Heart right ventricle (tissue), 16 donors: ENCODE measurements at regions not wholly inside any gene's neighbourhood (a gene's known extent, or its start where the extent isn't known, plus 50 kb on each side); places are given as distances from the start of the nearest gene placed in this dataset.
"Not testable (repeated sequence)": the region's sequence is repeated elsewhere in the genome, so short reads cannot be mapped to it uniquely, and the experiment has no call there.

Experiments used
- ATAC-seq, 8 donors: fragments of 200-7000 bp; cut with Tn5 transposase; one replicate each; pipeline ENCODE4 v1.9.1; 2020; ENCODE audit warnings: mild to moderate bottlenecking in 8 of 8, moderate library complexity in 8 of 8, moderate number of reproducible peaks in 1 of 8
- DNase-seq, 2 donors: peaks; one replicate each; pipeline ENCODE4 v3.0.0-alpha.2; 2020
- H3K27ac ChIP-seq, 10 donors: fragments of 200-600 bp; sonication (generic) in 2 of 10; one replicate each; pipeline versions ENCODE4 v1.5.0 to v1.8.0; 2020 to 2022; ENCODE audit warnings: mild to moderate bottlenecking in 3 of 10
- H3K27me3 ChIP-seq, 7 donors: fragments of 200-600 bp; one replicate each; pipeline ENCODE4 v1.8.0; 2021 to 2022; ENCODE audit warnings: mild to moderate bottlenecking in 2 of 7
- H3K36me3 ChIP-seq, 9 donors: fragments of 200-600 bp; sonication (generic) in 1 of 9; one replicate each; pipeline versions ENCODE4 v1.5.0 to v1.8.0; 2020 to 2022; ENCODE audit warnings: mild to moderate bottlenecking in 2 of 9
- H3K4me1 ChIP-seq, 9 donors: fragments of 200-600 bp; sonication (generic) in 1 of 9; one replicate each; pipeline versions ENCODE4 v1.5.0 to v1.8.0; 2020 to 2022; ENCODE audit warnings: mild to moderate bottlenecking in 4 of 9
- H3K4me3 ChIP-seq, 10 donors: fragments of 200-600 bp; sonication (generic) in 2 of 10; one replicate each; pipeline versions ENCODE4 v1.5.0 to v1.8.0; 2020 to 2022; ENCODE audit warnings: mild to moderate bottlenecking in 7 of 10, moderate library complexity in 2 of 10
- H3K9me3 ChIP-seq, 11 donors: fragments of 200-600 bp in 10 of 11; sonication (generic) in 2 of 11; one replicate each; pipeline versions ENCODE4 v1.5.0 to v1.8.0; 2013 to 2022; ENCODE audit warnings: mild to moderate bottlenecking in 2 of 11, control low read depth in 1 of 11, moderate library complexity in 1 of 11
- CTCF ChIP-seq, 9 donors: fragments of 200-600 bp; sonication (generic) in 2 of 9; IDR thresholded peaks; one replicate each; pipeline versions ENCODE4 v1.5.0 to v1.8.0; 2021 to 2022; ENCODE audit warnings: antibody characterized with exemption in 9 of 9, mild to moderate bottlenecking in 5 of 9, moderate library complexity in 1 of 9
- WGBS, 2 donors: extraction: QIAGEN DNeasy Blood & Tissue Kit; methylation state at CpG; one replicate each; pipeline ENCODE4 v1.1.7; 2013; ENCODE audit warnings: inconsistent platforms in 1 of 2; 5-methylcytosine and 5-hydroxymethylcytosine counted together
- intact Hi-C, 10 donors: fragments of 100-400 bp; cut with DNase I; formaldehyde crosslinking; loops; one replicate each; pipeline versions ENCODE4 v1.11.1 to v1.14.2; 2022
- donor health status: Arrhythmogenic right ventricular cardiomyopathy.
- donor health status: ischemic (EF 13 %, LVEDD 7.1; RV severe dilation, severe dysfunction).
- donor health status: healthy with polysubstance abuse.
- donor health status: DM: no; HTN: yes; CAD: no.
- donor health status: DM: no; HTN: no; CAD: no.
- donor health status: ischemic (EF 25% LVEDD 6.9; RV normal size, moderate dysfunction).
- donor health status: ischemic (EF 25% LVEDD 5.7; RV mildly dilated, moderate dysfunction).
- donor health status: healthy.
- donor health status: DM: yes; HTN: yes; CAD: no.
- donor health status: Ischemic cardiomyopathy.
- donor health status: ischemic (EF 35%, LVEDD 5.7; RV mildly dilated, moderate dysfunction).
- donor health status: nonischemic (EF 11% LVEDD 7.7; RV severe dilation, severe dysfunction).
- donor health status: DM: yes; HTN: yes; CAD: no.
- donor health status: PGD.
- donor health status: ischemic (EF 29% LVEDD 5.4; RV normal size, mild dysfunction).
- donor health status: nonischemic (EF 23%, LVEDD 6.1; RV moderate dilation, normal function).

GRCh38 chr12:68439368-68440045 is 107.3 kb upstream of the MDM1 start:
- H3K9me3 ChIP-seq, result peaks cover 0 to 24% (median 0%) of the 10 kb centered on the region in 11 donors
- no peaks in the 10 kb centered on the region for H3K4me1 ChIP-seq
- no peak overlapping the region for H3K27ac ChIP-seq
- H3K4me3 ChIP-seq, result no peak overlapping the region
- intact Hi-C loops, result no loop called here
- no peaks in the 10 kb centered on the region for H3K36me3 ChIP-seq
- DNase-seq (no peak), ATAC-seq (no peak)
- H3K27me3 ChIP-seq, result no peaks in the 10 kb centered on the region
- 94 to 95% methylated on average over 4 of the region's 4 CpGs for WGBS, 2 donors
- no peak for TF ChIP-seq CTCF (IDR thresholded peaks at IDR 0.05)

- Histone ChIP-seq H3K4me1 (no peaks in the 10 kb centered on the region), H3K27ac (no peak overlapping the region), H3K36me3 (no peaks in the 10 kb centered on the region), H3K27me3 (no peaks in the 10 kb centered on the region), H3K4me3 (no peak overlapping the region), H3K9me3 (peaks cover 0 to 24% (median 0%) of the 10 kb centered on the region in 11 donors)
- DNase-seq (no peak), ATAC-seq (no peak)
- TF ChIP-seq CTCF (IDR thresholded peaks at IDR 0.05), result no peak
- intact Hi-C loops, result no loop called here
- WGBS, 2 donors, result 76 to 80% methylated on average over 5 of the region's 5 CpGs
These were observed 108.0 kb upstream of the MDM1 start for GRCh38 chr12:68440068-68440581.

- Histone ChIP-seq H3K9me3 (peaks cover 0 to 17% (median 0%) of the 10 kb centered on the region in 11 donors), H3K36me3 (no peaks in the 10 kb centered on the region), H3K4me1 (peaks cover 0 to 6% (median 0%) of the 10 kb centered on the region in 9 donors), H3K27ac (no peak overlapping the region), H3K4me3 (no peak overlapping the region), H3K27me3 (no peaks in the 10 kb centered on the region)
- DNase-seq (no peak), ATAC-seq (no peak)
- intact Hi-C loops, result no loop called here
- TF ChIP-seq CTCF (IDR thresholded peaks at IDR 0.05), result no peak
- 83 to 86% methylated on average over 1 of the region's 1 CpG for WGBS, 2 donors
These were observed 109.0 kb upstream of the MDM1 start for GRCh38 chr12:68441167-68441566.

GRCh38 chr12:68442353-68442972 is 110.3 kb upstream of the MDM1 start:
- H3K27me3 ChIP-seq, ATAC-seq, H3K4me3 ChIP-seq, DNase-seq, intact Hi-C loops, H3K36me3 ChIP-seq, H3K27ac ChIP-seq: not testable (repeated sequence)
- WGBS, 2 donors, result 97% methylated on average over 3 of the region's 3 CpGs
- peaks cover 0 to 19% (median 0%) of the 10 kb centered on the region in 9 donors for H3K4me1 ChIP-seq
- peaks cover 0 to 17% (median 0%) of the 10 kb centered on the region in 11 donors for H3K9me3 ChIP-seq

GRCh38 chr12:68443695-68444094 is 111.5 kb upstream of the MDM1 start:
- intact Hi-C loops, H3K36me3 ChIP-seq, H3K27me3 ChIP-seq, H3K27ac ChIP-seq, DNase-seq, ATAC-seq, H3K4me3 ChIP-seq: not testable (repeated sequence)
- 87 to 90% methylated on average over 2 of the region's 2 CpGs for WGBS, 2 donors
- Histone ChIP-seq H3K4me1 (peaks cover 0 to 23% (median 0%) of the 10 kb centered on the region in 9 donors), H3K9me3 (peaks cover 0 to 17% (median 0%) of the 10 kb centered on the region in 11 donors)
